GM19455 (cell line): ENCODE measurements at regions not wholly inside any gene's neighbourhood (a gene's known extent, or its start where the extent isn't known, plus 50 kb on each side); places are given as distances from the start of the nearest gene placed in this dataset.
"Not testable (repeated sequence)": the region's sequence is repeated elsewhere in the genome, so short reads cannot be mapped to it uniquely, and the experiment has no call there.

Experiments
- ATAC-seq: cut with Tn5 transposase; IDR thresholded peaks from one replicate; pipeline ENCODE4 v1.9.1; 2021; ENCODE audit not compliant: unreplicated experiment

DNA sequence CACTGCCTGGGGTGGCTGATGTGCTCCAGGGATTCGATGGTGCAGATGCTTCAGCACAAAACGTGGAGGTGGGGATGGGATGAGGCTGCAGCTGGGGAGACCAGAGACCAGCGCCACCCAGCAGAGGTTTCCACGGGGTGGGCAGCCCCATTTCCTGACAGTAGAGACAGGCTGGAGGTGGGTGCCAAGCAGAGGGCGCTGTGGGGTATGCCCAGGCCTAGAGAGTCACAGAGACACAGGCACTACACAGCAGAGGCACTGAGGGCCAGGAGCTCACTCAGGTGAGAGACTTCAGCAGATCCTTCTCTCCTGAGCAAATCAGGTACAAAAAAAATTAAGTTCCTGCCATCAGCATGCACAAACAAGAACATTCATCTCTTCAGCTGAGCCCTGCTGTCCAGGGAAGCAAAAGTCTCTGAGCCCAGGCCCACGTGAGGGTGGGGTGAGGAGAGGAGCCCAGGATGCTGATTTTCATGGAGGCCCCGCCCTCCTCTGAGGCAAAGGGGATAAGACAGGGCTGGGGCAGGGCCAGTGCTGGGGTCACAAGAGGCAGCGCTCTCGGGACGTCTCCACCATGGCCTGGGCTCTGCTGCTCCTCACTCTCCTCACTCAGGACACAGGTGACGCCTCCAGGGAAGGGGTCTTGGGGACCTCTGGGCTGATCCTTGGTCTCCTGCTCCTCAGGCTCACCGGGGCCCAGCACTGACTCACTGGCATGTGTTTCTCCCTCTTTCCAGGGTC lies 53.1 kb downstream of the GGTLC2 start:
- ATAC-seq = no peak

DNA sequence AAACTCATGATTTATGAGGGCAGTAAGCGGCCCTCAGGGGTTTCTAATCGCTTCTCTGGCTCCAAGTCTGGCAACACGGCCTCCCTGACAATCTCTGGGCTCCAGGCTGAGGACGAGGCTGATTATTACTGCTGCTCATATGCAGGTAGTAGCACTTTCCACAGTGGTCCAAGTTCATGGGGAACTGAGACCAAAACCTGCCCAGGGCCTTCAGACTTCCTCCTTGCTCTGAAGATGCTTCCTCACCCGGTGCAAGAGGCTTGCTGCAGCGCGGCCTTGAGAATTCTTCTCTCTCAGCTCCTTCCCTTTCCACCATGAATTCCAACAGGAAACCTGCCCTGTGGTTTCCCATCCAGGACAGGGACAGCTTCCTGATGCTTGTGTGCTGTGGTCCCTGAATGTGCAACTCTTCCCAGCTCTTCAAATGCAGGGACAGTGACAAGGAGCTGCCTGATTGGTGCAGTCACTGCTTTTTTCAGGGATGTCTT lies 53.9 kb downstream of the GGTLC2 start:
- no peak for ATAC-seq

DNA sequence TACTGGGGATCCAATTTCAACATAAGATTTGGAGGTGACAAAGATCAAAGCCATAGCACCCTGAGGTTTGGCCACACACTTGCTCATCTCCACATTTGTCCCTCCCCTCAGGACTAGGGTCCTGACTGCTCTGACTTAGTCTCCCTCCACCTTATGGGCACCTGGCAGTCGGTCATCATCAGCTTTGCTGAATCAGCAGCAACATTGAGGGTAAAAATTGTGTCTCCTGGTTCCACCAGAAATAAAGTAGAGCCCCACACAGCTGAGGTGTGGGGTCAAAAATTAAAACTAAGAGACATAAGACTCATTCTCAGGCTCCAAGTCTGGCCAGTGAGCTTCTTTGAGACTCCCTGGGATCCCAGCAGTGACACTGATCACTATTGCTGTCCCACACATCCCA lies 56.2 kb downstream of the GGTLC2 start:
- no peak for ATAC-seq

DNA sequence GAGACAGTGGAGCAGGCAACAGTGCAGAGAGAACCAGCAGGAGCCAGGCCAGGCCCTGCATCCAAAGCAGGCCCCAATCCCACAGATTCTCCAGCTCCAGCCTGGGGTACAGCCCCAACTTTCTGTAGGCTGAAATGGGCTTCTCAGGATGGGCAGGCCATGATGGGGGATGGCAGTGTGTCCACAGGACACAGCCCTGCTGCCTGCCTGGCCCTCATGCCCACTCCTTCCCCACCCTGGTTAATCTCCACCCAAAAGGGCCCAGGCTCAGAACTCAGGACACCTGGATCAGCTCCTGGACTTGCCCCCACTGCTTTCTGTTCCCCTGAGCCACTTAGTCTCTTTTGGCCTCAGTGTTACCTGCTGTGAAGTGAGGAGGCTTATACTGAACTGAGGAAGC lies 57.1 kb downstream of the GGTLC2 start:
- ATAC-seq = not testable (repeated sequence)

DNA sequence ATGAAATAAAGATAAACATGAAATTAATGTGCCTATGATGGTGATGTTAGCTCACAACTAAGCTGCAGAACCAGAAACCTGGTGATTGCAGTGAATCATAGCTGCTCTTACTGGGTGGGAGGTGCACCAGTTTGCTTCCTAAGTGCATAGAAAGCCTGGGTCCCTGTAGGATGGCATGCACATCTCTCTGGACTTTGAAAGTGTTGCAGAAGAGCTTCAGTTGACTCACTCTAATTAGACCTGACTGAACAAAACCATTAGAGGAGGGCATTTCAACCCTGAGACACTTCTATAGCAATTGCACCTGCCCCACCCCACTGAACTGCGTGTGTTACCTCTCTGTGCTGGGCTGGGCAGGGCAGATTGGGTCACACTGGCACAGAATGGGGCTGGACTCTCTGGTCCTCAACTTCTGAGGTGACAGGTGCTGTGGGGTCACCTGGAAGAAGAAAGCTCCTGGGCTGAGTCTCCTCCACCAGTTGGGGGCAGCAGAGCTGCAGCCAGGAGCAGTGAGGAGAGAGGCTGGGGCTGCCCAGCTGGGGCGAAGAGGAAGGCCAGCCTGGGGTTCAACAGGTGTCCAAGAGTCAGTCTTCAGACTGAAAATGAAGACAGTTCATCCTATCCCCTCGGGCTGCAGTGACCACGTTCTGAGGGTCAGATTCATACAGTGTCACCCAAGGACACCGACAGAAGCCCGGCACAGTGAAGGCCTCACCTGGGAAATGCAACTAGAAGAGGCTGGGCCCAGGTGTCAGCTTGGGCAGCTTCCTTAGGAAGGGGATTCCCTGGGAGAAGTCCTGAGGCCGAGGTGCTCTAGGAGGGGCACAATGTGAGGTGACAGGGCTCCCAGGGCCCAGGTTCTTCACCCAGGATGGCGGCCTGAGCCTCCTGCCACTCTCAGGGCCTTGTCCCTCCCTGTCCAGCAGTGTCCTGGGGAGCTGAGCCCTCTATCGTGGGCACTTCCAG lies 58.1 kb downstream of the GGTLC2 start:
- ATAC-seq = no peak

DNA sequence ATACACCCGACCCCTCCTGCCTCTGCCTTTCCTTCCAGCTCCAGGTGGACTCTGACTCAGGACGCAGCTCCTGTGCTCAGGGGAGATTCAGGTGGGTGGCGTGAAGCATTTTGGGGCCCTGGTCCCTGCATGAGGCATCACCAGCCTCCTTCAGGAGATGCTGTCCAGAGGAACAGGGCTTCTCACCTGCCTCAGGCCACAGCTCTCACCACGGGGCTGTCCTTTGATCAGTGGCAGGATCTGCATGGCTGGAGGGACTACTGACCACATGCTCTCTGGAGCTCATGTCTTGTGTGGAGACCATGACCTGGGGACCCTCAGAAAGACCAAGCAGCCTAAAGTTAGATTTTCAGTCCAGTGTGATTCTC lies 58.8 kb downstream of the GGTLC2 start:
- no peak for ATAC-seq

DNA sequence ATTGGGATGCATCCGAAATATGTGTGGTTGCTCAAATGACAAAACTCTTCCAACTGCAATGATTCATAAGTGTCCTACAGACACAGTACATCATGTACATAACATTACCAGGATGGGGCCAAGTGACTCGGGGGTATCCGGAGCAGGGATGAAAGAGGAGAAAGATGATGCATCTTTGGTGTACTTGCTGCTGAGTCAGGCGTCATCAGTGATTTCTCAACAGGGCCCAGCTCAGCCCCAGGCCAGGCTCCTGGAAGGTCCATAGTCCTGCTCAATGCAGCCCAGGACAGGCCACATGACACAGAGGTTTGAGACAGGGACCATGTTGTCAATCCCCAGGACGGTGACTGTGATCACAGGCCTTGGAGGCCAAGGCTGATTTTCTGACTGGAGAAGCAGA lies 59.3 kb downstream of the GGTLC2 start:
- no peak for ATAC-seq

DNA sequence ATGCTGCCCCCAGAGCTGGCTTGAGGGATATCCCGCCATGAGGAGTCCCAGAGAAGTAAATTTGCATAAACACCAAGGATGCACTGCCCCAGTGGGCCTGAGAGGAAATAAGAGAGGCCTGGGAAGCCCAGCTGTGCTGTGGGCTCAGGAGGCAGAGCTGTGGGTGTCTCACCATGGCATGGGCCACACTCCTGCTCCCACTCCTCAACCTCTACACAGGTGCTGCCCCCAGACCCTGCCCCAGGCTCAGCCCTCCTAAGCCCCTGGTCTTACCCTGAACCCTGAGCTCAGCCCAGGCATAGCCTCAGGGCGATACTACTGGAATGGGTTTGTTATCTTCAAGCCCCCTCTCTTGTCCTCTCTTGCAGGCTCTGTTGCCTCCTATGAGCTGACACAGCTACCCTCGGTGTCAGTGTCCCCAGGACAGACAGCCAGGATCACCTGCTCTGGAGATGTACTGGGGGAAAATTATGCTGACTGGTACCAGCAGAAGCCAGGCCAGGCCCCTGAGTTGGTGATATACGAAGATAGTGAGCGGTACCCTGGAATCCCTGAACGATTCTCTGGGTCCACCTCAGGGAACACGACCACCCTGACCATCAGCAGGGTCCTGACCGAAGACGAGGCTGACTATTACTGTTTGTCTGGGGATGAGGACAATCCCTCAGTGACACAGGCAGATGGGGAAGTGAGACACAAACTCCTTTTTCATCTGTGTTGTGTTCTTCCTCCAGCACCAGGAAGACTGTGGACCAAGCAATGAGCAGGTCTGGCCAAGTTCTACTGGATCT lies 59.9 kb downstream of the GGTLC2 start:
- ATAC-seq = no peak

DNA sequence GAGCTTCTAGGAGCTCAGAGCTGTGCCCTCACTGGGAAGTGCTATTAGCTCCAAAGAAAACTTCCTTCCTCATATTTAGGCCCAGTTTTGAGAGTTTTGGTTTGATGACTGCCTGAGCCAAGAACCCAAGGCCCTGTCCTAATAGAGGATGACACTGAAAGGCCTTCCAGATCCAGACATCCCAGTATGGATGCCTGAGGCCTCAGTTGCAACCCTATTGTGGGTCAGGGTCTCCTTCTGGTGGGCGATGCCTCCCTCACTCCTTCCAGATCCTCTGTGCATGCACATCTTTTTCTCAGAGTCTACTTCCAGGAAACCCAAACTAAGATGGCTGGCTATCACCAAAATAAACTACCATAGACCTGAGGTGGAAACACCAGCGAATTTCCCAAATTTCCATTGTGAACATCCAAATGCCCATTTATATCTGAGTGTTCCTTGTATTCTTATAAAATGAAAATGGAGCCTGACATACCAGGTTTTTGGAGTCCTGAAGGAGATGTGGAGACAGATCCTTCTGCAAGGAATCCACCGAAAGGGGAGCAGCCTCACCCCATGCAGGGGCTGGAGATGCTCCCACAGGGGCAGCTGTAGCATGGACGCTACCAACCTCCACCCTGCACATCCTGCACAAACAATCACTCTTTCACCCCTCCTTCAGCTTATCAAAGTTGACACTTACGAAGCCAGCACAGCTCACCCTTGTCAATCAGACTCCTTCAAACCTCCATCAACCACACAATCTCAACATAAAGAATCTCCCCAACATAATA lies 61.1 kb downstream of the GGTLC2 start:
- ATAC-seq = no peak

DNA sequence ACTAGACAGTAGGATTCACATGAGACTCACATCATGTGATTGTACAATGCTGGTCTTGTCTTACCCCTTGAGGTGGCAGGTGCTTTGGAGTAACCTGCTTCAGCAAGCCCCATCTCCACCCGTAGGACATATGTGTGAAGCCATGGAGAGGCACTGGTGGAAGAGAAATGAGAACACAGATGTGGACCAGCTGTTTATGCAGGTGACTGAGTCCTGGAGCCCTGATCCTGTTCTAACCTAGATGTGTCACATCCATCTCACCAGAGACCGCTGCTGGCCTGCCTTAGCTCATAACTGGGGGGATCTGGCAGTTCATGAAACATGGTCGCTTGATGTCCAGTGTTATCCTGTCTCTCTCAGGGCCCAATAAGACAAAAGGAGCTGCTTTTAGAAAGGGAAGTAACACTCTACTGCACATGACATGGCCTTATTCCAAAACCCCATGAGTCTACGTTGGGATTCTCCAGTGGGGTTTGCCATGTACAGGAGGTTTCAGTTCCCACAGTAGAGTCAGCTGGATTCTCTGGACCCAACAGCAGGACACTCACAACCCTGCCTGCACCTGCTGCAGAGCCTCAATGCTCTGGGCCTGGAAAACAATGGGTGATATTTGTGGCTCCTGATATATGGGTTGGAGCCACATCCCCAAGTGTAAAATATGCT lies 62.0 kb downstream of the GGTLC2 start:
- ATAC-seq = no peak

DNA sequence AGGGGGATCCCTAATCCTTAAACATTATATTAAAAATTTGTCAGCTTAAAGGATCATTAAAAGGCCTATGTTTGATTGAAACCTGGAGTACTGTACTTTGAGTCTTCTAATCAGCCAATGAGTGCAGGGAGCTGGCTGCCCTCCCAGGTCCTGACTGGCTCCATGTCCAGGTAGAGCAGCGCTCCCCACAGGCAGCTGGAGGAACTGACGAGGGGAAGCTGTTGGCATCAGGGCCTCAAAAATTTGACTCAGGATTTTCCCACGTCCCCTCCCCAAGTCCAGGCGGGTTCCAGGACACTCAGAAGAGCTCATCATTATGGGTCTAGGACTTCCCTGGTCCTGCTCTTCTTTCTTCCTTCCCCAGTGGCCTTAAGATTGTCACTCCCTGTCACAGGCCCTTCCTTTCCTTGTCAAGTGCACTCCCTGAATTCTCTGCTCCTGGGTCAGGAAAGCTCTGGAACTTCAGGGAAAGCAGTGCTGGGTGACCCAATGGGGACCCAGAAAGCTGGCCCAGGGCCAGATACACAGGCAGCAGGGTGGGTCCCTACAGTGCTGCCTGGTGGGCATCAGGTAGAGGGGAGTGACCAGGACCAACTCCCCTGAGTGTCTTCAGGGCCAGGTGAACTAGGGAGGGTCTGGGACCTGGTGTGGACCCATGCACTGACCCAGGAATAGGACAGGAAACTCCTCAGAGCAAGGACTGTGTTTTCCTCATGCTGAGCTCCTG lies 65.5 kb downstream of the GGTLC2 start:
- ATAC-seq = no peak

DNA sequence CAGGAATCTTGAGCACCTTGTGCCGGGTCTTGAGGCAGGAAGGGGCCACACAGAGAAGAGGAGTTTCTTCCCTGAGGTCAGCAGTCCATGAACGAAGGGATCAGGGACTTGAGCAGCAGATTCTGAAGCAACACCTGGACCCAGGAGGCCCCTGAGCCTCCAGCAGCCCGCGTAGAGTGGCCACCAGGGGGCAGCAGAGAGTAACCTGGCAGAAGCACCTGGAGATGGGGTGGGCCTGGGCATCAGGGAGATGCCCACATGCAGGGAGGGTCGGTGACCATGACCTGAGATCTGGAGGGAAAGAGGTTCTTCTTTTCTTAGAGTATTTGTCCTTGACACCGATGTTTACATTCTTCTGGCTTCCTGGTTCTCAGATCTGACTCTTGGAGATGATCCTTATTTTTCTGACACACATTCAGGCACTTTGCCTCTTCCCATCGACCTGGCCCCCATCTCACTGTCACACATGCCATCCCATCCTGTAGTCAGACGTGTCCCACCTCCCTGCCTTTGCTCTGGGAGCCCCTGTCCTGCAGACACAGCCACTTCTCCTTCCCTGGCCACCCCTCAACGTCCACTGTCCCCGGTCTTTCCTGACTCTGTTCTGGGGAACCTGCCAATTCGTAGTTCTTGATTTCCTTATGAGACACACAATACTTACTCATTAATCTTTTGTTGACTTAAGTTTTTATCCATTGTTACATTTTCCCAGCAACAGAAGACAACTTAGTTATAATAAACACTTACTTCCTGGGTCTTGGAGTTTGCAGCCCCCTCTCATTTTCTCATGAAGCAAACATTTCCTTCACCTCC lies 66.5 kb downstream of the GGTLC2 start:
- no peak for ATAC-seq

DNA sequence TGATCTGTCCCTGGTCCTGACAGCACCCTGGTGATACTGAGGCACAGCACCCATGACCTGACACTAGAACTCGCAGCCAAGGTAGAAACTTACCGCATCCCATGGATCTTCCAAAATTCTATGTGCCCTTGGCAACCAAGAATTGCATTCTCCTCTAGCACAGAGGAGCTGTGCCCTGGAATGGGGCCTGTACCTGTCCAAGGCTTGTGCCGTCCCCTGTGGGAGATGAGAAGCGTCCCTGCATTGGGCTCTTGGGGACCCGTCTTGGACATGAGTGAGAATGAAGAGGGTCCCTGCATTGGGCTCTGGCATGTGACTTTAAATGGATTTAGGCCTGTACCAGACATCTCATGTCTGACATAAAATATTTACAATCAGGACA lies 67.1 kb downstream of the GGTLC2 start:
- ATAC-seq = no peak

DNA sequence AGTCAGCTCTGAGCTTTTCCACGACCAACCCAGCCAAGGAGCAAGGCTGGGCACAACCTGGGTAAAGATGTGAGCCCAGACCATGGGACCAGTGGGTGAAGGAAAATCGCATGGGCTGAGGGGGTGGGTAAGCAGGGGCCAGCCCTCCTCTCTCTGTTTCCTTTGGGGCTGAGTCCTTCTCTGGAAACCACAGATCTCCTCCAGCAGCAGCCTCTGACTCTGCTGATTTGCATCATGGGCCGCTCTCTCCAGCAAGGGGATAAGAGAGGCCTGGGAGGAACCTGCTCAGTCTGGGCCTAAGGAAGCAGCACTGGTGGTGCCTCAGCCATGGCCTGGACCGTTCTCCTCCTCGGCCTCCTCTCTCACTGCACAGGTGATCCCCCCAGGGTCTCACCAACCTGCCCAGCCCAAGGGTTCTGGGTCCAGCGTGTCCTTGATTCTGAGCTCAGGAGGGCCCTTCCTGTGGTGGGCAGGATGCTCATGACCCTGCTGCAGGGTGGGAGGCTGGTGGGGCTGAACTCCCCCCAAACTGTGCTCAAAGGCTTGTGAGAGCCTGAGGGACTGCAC lies 67.8 kb downstream of the GGTLC2 start:
- ATAC-seq = no peak

DNA sequence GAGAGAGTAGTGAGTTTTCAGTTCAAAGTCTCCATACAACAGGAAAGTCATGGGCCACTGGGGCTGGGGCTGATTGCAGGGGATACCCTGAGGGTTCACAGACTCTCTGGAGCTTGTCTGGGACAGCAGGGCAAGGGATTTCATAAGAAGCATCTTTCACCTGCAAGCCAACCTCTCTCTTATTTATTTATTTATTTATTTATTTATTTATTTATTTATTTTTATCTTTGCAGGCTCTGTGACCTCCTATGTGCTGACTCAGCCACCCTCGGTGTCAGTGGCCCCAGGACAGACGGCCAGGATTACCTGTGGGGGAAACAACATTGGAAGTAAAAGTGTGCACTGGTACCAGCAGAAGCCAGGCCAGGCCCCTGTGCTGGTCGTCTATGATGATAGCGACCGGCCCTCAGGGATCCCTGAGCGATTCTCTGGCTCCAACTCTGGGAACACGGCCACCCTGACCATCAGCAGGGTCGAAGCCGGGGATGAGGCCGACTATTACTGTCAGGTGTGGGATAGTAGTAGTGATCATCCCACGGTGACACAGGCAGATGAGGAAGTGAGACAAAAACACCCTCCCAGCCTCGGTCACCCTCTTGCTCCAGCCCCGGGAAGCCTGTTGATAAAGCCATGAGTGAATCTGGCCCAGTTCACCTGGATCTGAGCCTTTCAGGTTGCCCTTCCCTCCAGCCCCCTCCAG lies 68.4 kb downstream of the GGTLC2 start:
- no peak for ATAC-seq

DNA sequence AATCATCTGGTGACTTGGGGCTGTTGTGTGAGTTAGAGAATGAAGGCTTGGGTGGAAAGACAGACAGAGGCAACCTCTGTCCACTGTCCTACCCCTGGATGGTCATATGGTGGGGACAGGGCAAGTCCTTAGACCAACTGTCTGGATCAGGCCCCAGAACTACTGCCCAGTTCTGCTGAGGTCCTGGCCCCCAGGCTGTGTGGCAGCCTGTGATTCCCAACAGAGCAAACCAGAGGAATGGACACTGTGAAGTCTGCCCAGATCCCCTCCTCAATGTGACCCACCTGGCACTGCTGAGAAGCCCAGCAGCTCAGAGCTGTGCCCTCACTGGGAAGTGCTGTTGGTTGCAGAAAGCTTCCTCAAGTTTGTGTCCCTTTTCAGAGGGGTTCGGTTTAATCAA lies 69.0 kb downstream of the GGTLC2 start:
- no peak for ATAC-seq

DNA sequence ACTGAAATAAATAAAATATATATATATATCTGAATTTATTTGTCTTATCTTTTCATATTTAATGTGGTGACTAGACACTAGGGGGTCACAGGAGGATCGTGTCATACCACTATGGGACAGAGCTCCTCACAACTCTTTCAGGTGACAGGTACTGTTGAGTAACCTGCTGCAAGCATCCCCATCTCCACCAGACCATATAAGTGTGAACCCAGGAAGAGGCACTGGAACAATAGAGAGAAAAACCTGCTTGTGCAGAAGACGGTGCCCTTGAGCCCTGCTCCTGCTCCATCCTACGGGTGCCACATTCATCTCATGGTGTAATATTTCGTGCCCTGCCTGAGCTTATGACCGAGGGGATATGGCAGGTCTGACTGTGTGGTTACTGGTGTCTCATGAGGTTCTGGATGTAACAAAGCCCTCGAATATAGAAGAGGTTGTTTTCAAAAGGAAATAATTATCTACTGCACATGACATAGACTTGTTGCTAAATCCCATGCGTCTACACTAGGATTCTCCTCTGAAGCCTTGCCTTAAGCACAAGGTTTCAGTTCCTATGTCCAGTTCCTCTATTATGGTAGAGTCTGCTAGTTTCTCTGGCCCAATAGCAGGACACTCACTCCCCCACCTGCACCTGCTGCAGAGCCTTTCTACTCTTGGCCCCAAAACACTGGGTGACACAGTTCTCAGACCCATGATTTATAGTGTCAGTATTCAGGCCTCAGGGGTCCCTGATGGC lies 70.4 kb downstream of the GGTLC2 start:
- ATAC-seq = no peak
